ENCODE measurements at regions not wholly inside any gene's neighbourhood (a gene's known extent, or its start where the extent isn't known, plus 50 kb on each side); places are given as distances from the start of the nearest gene placed in this dataset.
"Not testable (repeated sequence)": the region's sequence is repeated elsewhere in the genome, so short reads cannot be mapped to it uniquely, and the experiment has no call there.

GRCh38 chr2:134014196-134014960 is 239.5 kb upstream of the MGAT5 start:
- DNase-seq (ENCODE audit: low spot score) = no peak

DNA sequence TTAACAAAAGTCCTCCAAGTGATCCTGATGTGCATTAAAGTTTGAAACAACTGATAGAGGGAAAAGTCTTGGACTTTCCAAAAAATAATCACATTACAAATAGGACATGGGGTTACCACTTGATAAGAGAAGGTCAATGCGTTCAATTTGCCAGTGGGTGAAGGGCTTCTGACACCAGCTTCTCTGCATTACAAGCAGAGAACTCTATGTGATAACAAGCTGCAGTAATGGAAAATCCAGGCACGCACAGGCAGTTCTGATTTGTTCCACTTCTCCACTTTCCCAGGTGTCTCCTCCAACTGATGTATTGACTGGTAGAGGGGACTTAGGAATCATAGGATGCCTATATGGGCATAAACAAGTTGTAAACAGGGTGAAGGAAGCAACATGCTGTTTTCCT is 234.0 kb upstream of the MGAT5 start:
- no peak for DNase-seq (ENCODE audit: low spot score)

- no peak for DNase-seq (ENCODE audit: low spot score)
Observed at GRCh38 chr2:134020608-134021007, 233.3 kb upstream of the MGAT5 start.

GRCh38 chr2:134021830-134022524 is 231.9 kb upstream of the MGAT5 start:
- DNase-seq (ENCODE audit: low spot score) = no peak

- DNase-seq (ENCODE audit: low spot score) = no peak
Observed at GRCh38 chr2:134023854-134024253, 230.0 kb upstream of the MGAT5 start.

DNA sequence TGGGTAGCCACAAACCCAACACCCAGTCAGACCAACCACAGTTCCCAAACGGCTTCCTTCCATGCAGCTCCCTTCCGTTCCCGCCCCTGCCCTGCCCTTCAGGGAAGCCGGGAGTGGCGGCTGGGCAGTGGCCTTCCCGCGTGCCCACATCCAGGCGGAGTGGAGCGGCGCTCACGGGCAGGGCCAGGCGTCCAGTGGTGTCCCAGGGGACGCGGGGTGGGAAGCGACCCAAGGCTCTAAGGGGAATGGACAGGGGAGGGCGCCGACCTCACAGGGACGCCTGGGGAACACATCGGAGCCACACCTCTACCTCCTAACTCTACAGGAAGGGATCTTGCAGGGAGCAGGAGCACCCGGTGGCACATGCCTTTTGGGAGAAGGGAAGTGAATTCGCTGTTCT is 225.9 kb upstream of the MGAT5 start:
- DNase-seq (ENCODE audit: low spot score) = no peak

DNA sequence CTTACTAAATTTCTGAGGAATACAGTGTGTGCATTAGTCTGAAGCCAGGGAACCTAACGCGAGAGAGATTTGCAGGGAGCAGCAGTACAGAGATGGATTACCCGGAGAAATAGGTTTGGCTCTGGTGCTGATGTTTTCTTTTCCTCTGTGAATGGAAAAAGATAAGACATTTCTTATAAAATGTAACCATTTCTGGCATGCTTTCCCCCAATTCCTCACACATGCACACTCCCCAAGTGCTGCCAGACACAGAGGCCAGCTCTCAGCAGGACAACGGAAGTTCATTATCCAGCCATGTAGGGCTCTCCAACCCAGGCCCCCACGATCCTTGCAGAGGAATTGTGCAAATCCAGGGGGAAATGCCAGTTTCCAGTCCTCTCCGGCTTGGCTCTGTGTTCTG is 224.5 kb upstream of the MGAT5 start:
- no peak for DNase-seq (ENCODE audit: low spot score)

DNA sequence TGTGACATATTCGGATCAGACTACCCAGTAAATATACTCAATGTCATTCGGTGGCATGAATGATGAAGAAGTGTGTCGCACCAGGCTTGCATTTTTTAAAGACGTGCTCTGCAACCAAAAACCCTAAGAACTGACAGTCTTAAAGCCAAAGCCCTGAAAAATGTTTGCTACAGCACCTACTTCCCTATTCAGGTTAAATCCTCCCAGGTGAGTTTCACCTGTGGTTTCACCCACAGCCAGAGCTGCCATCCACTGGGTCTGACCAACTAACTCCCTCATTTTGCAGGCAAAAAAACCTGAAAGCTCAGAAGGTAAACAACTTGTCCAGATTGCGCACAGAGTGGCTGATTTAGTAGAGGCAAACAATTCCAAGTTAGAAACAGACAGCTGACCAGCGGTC is 222.3 kb upstream of the MGAT5 start:
- no peak for DNase-seq (ENCODE audit: low spot score)

DNA sequence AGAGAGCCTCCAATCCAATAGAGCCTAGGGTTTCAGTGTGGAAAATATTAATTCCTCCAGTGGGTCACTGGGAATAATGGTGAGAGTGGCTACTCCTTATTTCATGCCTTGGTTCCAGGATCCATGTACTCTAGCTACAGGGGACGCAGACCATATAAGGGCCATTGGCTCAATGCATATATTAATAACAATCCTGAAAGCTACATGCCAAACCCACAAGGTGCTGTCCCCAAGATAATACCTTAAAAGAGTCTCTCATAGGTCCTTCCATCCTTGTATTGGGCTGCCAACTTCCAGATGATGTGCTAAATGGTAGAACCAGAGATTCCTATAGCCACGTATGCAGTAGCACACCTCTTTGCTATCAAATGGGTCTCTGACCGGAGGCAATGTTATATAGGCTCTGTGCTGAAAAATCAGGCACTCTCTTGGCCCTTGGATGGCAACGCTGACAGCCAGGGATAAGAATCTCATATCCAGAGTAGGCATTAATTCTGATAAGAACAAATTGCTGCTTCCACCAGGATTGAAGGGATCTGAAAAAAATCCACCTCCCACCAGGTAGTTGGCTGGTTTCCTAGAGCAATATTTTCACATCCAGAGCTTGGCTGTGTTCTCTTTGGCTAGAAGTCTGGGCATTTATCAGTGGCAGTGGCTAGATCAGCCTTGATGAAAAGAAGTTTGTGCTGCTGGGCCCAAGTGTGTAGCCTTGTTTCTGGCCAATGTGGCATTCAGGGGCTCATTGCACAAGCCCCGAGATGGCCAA is 218.1 kb upstream of the MGAT5 start:
- no peak for DNase-seq (ENCODE audit: low spot score)

DNA sequence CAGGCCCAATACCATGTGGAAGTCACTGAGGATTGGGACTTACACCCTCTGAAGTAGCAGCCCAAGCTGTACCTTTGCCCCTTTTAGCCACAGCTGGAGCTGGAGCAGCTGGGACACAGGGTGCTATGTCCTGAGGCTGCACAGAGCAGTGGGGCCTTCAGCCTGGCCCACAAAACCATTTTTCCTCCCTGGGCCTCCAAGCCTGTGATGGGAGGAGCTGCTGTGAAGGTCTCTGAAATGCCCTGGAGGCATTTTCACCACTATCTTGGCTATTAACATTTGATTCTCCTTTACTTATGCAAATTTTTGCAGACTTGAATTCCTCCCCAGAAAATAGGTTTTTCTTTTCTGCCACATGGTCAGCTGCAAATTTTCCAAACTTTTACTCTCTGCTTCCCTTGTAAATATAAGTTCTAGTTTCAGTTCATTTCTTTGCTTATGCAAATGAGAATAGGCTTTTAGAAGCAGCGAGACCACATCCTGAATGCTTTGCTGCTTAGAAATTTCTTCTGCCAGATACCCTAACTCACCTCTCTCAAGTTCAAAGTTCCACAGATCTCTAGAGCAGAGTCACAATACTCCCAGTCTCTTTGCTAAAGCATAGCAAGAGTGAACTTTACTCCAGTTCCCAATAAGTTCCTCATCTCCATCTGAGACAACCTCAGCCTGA is 213.8 kb upstream of the MGAT5 start:
- no peak for DNase-seq (ENCODE audit: low spot score)

DNA sequence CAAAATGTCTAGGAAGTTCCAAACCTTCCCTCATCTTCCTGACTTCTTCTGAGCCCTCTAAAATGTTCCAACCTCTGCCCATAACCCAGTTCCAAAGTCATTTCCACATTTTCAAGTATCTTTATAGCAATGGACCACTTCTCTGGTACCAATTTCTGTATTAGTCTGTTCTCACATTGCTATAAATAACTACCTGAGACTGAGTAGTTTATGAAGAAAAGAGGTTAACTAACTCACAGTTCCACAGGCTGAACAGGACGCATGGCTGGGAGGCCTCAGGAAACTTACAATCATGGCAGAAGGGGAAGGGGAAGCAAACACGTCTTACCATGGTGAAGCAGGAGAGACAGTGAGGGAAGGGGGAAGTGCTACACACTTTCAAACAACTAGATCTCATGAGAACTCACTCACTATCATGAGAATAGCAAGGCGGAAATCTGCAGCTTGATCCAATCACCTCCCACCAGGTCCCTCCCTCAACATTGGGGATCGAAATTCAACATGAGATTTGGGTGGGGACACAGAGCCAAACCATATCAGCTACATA is 213.2 kb upstream of the MGAT5 start:
- not testable (repeated sequence) for DNase-seq (ENCODE audit: low spot score)

DNA sequence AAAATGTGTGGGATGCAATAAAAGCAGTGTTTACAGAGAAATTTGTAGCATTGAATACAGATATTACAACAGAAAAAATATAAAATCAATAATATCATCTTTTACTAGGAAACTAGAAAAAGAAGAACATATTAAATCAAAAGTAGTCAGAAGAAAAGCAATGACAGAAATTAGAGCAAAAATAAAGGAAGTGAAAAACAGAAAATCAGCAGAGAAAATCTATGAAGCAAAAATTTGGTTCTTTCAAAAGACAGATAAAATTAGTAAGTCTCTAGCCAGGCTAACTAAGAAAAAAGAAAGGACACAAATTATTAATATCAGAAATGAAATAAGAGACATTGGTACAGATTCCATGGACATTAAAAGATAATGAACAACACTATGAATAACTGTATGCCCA is 212.0 kb upstream of the MGAT5 start:
- DNase-seq (ENCODE audit: low spot score) = no peak

GRCh38 chr2:134043028-134043427 is 210.8 kb upstream of the MGAT5 start:
- not testable (repeated sequence) for DNase-seq (ENCODE audit: low spot score)

GRCh38 chr2:134052173-134052572 is 201.7 kb upstream of the MGAT5 start:
- DNase-seq (ENCODE audit: low spot score) = no peak

DNA sequence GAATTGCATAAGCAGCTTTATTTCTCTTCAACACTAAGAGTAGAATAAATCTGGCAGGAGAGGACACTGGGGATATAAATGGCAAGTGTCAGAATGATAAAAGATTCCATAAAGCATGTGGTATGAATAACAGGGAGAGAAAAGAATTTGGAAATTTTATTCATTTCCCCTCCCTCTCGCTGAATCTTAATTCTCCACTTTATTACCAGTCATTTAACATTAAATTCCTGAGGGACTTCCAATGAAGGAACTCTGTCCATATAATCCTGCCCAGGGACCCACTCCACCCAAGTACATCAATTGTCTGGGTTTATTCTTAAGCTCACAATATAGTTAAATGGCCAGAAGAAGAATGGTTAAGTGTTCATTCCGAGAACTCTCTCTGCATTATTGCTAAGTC is 197.7 kb upstream of the MGAT5 start:
- DNase-seq (ENCODE audit: low spot score) = no peak

- DNase-seq (ENCODE audit: low spot score) = not testable (repeated sequence)
Observed at GRCh38 chr2:134061066-134061465, 192.8 kb upstream of the MGAT5 start.

- DNase-seq (ENCODE audit: low spot score) = not testable (repeated sequence)
Observed at GRCh38 chr2:134062235-134062634, 191.6 kb upstream of the MGAT5 start.

GRCh38 chr2:134063916-134064315 is 190.0 kb upstream of the MGAT5 start:
- DNase-seq (ENCODE audit: low spot score) = not testable (repeated sequence)

DNA sequence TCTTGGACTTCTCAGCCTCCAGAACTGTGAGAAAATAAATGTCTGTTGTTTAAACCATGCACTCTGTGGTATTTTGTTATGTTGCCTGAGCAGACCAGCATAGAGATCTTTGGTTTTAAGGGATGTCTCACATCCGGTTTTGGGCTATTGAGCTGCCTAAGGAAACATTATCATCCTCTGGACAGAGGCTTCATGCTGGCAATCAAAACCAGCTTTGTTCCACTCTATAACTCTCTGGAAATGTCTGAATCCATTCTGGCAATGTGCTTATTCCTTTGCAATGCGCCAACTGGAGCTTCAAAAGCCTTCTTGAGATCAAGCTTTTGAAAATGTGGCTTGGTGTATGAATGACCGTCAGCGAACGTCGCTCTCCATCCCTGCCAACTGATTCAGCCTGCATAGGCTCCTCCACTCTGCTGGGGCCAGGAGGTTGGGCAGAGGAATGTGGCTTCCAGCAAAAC is 183.6 kb upstream of the MGAT5 start:
- DNase-seq (ENCODE audit: low spot score) = no peak

- DNase-seq (ENCODE audit: low spot score) = no peak
Observed at GRCh38 chr2:134072341-134072740, 181.5 kb upstream of the MGAT5 start.

DNA sequence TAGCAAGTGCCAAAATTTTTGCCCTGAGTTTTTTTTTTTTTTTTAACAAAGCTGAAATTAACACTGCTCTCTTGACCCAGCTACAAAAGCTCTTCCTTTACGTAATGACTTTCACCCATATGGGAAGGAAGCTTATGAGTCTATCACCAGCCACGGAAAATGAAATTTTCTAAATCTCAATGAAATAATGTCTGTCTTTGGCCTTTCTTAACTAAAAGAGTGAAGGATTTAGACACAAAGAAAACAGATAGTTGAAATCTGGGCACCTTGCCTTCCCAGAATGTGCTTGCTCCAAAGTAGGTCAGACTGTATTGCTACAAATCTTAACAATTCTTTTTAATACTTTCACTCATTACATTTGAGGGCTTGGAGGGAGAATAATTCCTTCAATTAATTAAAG is 180.8 kb upstream of the MGAT5 start:
- no peak for DNase-seq (ENCODE audit: low spot score)

GRCh38 chr2:134074619-134075018 is 179.3 kb upstream of the MGAT5 start:
- DNase-seq (ENCODE audit: low spot score) = no peak

All from ureter (tissue), 1 donor.